GM12865 (cell line): ENCODE measurements at regions not wholly inside any gene's neighbourhood (a gene's known extent, or its start where the extent isn't known, plus 50 kb on each side); places are given as distances from the start of the nearest gene placed in this dataset.

ENCODE experiments used
- DNase-seq: peaks from one replicate; pipeline ENCODE4 v3.0.0; 2010; ENCODE audit warnings: low read depth
- H3K4me3 ChIP-seq: 2 replicates; pipeline ENCODE4 v1.5.1; 2011; ENCODE audit warnings: mild to moderate bottlenecking, low read depth, low read length, control low read depth
- CTCF ChIP-seq: IDR thresholded peaks from 2 replicates; pipeline ENCODE4 v1.5.1; 2011; ENCODE audit warnings: low read length, control low read depth, low read depth, inconsistent platforms; ENCODE audit not compliant: insufficient read depth; ENCODE audit errors: missing control alignments

GRCh38 chr15:87631775-87632174 lies 624.8 kb downstream of the NTRK3 start:
- DNase-seq: no peak
- TF ChIP-seq CTCF: no peak
- no peak overlapping the region for H3K4me3 ChIP-seq

DNA sequence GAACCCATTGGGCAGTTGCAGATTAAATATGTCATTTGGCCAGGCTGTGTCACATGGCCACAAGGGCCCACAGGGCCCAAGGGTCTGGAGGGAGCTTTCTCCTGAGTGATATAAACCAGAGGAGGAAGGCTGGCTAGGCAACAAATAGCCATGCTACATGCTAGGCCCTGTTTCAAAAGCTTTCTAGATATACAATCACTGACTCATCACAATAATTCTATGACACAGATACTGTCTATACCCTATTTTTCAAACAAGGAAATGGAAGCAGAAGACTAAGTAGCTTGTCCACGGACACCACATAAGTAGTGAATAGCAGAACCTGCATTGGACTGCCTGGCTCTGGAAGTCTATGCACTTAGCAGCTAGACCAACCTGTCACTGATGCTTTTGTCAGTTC lies 625.4 kb downstream of the NTRK3 start:
- DNase-seq: no peak
- no peak overlapping the region for H3K4me3 ChIP-seq
- TF ChIP-seq CTCF: no peak

- no peak for DNase-seq
- no peak overlapping the region for H3K4me3 ChIP-seq
- no peak for TF ChIP-seq CTCF
Observed at GRCh38 chr15:87628311-87628710, 628.2 kb downstream of the NTRK3 start.

- no peak overlapping the region for H3K4me3 ChIP-seq
- no peak for TF ChIP-seq CTCF
- DNase-seq: no peak
Observed at GRCh38 chr15:87626860-87627259, 629.7 kb downstream of the NTRK3 start.

DNA sequence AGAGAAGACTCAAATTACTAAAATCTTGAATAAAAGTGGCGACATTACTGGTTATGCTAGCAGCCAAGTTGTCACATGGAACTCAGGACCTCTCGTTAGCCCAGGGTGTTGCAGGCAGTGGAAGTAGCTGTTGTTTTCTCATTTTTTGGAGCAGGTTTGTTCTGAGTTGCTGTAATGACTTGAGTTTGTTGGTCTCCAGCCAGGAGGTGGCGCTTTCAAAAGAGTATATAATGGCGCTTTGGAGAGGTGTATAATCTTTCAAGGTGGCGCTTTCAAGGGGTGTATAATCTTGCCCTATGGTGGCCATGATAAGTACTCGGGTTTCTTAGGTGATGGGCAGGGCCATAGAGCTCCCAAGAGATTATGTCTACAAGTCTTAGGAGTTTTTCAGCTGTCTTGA lies 632.7 kb downstream of the NTRK3 start:
- no peak for TF ChIP-seq CTCF
- peak; percentile 3 for DNase-seq
- H3K4me3 ChIP-seq: no peak overlapping the region

DNA sequence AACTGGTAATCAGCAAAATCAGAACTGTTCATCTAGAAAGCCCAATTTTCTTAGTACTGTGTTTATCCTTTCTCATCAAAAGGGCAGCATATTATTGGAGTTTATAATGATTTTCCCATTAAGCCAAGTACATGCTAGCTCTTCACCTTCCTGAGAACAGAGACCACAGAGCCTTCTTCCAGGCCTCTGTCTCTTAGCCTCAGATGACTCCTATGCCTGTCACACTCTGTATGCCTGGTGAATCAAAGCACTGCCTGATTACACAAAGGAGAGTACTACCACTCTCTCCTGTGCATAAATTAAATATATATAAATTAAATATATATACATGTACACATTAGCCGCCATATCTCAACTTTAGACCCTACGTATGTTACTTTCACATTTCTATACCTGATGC lies 636.1 kb downstream of the NTRK3 start:
- no peak for DNase-seq
- TF ChIP-seq CTCF: no peak
- no peak overlapping the region for H3K4me3 ChIP-seq

DNA sequence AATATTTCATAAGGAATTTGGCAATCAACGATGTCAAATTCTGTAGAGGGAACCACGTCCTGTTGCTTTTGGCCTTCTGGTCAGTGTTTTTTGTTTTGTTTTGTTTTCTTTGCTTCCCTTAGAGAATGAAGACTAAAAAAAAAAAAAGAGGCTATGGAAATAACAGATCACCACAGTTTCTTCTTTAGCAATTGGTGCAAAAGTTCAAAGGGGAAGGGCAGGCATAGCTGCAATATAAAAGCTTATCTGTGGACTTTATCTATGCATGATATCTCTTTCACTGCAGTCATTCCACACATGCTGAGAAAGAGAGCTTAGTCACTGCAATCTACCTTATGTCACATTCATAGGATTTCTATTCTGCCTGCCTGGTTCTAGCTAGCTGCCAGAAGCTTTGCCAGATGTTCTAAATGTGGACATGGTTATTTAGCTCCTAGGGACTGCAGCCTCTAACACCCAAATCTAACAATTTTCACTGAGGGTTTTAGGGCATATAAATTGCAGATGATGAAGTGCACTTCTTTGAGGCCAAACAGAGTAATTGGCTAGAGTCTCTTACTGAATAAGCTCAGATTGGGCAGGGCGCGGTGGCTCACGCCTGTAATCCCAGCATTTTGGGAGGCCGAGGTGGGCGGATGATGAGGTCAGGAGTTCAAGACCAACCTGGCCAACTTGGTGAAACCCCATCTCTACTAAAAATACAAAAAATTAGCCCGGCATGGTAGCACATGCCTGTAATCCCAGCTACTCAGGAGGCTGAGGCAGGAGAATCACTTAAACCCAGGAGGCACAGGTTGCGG lies 637.2 kb downstream of the NTRK3 start:
- DNase-seq: no peak
- no peak overlapping the region for H3K4me3 ChIP-seq
- no peak for TF ChIP-seq CTCF
